NT2/D1 (cell line): ENCODE measurements at regions not wholly inside any gene's neighbourhood (a gene's known extent, or its start where the extent isn't known, plus 50 kb on each side); places are given as distances from the start of the nearest gene placed in this dataset.

Source experiments
- SUZ12 ChIP-seq: IDR thresholded peaks from 2 replicates; pipeline ENCODE4 v1.6.1; 2011; ENCODE audit not compliant: insufficient read length, insufficient read depth; ENCODE audit errors: extremely low read depth
- YY1 ChIP-seq: IDR thresholded peaks from 2 replicates; pipeline ENCODE4 v1.6.1; 2011; ENCODE audit not compliant: insufficient read length, insufficient read depth

- TF ChIP-seq SUZ12 (no peak), YY1 (no peak)
Observed at GRCh38 chr6:51268666-51269065, 450.0 kb downstream of the TFAP2B start.
